ENCODE measurements at regions not wholly inside any gene's neighbourhood (a gene's known extent, or its start where the extent isn't known, plus 50 kb on each side); places are given as distances from the start of the nearest gene placed in this dataset.

DNA sequence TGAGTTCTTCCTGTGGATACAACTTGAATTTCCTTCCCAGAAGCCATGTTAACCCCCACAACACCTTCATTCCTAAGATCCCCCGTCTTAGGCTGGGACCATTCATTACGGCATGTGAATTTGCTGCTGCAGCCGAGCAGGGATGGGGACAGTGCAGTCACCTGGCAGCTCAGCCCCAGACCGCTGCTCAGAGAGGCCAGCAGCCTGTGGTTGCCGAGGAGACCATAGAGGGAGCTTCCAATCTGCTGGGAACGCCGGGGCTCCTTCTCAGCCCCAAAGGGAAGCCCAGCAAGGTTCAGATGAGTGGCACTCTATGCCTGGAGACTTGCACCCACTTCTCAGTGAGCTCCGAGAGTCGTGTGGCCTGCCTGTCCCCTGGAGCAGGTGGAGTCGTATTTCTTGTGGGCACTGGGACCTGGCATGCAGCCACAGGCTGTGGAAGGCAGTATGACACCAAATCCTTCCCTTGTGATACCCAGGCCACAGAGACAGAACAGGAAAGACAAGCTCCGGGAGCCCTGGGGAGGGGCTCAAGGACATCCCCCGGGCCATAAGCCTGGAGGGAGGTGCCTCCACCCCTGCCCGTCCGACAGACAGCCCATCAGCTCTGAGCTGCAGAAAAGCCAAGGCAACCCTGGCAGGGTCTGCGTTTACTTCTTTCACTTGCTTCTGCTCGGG lies 167.3 kb downstream of the FAM43A start:
- DNase-seq (ENCODE audit: low spot score) (no peak), ATAC-seq (no peak)
- intact Hi-C loops (cut with DNase I), result no loop called here

DNA sequence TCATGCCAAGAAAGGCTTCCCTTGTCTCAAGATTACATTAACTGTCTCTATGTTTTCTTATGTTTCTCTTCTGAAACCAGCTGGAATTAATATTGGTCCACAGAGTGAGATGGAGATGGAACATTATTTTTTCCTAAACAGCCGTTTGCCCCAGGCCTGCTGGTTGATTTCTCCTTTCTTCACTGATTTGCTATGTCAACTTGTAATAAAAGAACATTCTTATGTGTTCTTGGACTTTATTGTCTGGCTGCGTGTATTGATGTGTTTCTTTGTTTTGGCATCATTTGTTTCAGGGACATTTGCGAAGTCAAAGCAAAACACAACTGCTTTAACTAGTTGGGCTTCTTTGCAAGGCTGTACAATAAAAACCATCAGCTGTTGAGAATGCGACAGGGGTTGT lies 168.5 kb downstream of the FAM43A start:
- ATAC-seq (no peak), DNase-seq (ENCODE audit: low spot score) (no peak)
- intact Hi-C loops (cut with DNase I), result no loop called here

DNA sequence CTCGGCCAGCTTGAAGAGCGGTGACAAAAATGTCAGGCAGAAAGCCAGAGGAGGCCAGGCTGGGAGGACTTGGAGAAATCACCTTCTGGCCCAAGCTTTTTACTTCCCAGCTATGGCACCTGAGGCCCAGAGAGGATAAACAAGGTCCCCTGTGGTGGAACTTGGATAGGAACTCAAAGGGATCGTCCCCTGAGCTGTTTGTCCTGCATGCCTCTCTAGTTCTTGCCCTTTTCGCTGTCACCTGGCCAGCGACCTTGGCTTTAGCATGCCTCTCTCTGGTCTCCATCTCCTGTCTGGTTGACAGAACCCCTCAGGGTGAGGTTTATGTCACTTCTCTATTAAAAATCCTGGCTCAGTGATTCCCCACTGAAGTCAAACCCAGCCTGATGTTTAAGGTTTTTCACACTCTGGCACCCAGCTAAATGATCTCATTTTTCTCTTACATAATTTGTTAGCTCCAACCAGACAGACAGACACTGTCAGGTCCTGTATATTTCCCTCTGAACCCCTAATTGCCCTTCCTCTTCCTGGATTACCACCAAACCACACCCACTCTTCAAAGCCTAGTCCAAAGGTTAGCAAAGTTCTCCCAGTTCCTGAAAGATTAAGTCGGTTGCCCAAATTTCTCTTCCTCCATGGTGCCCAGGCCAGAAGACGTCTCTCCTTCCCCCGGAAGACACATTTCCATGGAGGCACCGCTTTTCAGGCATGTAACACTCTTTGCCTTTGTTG lies 169.1 kb downstream of the FAM43A start:
- DNase-seq (ENCODE audit: low spot score) (no peak), ATAC-seq (no peak)
- intact Hi-C loops (cut with DNase I), result no loop called here

DNA sequence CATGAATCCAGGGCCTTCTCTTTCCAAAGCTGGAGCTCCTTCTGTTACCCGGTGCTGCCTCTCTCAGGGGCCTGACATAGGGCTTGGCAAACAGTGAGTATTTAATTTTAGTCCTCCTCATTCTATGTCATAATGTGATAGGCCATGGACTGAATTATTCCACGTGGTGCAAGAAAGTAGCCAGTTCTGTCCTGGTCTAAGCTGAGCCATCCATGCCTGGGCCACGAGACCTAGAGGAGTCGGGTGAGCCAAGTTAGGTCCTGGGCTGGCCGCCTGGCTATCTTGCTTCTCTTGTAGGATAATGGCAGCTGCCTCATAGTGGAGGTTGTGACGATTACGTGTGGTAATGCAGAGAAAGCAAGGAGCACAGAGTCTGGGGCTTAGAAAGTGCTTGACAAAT lies 170.6 kb downstream of the FAM43A start:
- ATAC-seq (no peak), DNase-seq (ENCODE audit: low spot score) (no peak)
- intact Hi-C loops (cut with DNase I), result no loop called here

DNA sequence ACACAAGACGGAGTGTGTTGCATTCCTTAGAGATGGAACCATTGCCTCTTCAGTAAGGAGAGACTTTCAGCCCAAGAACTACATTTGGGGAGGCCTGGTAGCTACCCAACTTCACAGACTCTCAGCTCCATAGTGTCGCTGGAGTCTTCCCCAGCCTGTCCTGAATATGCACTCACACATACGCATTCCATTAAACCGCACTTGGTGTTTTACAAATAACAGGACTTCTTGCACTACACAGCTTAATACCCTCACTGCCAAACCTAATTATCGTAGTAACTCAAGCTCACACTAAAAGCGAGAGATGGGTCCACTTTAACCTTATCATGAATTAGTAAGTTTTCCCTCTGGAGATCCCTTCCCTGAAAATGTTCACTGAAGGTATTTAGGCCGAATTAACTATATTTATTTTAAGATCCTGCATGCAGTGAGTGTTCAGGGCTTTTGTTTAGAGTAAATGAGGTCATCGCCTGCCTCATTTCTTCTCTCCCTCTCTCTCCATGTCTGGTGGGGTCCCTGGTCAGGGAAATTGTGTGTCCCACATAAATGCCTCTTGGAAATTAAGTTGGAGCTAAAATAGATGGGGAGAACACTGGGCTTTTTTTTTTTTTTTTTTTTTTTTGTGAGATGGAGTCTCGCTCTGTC lies 171.9 kb downstream of the FAM43A start:
- ATAC-seq (no peak), DNase-seq (ENCODE audit: low spot score) (no peak)
- intact Hi-C loops (cut with DNase I), result no loop called here

DNA sequence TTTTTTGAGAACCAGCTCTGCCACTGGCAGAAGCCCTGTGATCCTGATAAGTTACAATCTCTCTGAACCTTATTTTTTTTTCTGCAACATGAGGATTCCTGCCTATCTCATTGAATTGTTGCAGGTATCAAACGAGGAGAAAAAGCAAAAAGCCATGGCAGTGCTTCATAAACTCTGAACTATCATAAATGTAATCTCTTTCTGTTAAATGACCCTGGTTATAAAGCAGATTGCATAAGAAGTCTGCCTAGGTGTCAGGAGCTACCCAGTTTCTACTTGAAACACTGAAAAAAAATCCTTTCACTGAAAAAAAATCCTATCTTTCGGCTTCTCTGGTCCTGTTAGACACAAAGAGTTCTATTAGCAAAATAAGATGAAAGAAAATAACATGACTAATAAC lies 172.7 kb downstream of the FAM43A start:
- no peak for DNase-seq (ENCODE audit: low spot score)
- no peak for ATAC-seq
- intact Hi-C loops (cut with DNase I), result no loop called here

DNA sequence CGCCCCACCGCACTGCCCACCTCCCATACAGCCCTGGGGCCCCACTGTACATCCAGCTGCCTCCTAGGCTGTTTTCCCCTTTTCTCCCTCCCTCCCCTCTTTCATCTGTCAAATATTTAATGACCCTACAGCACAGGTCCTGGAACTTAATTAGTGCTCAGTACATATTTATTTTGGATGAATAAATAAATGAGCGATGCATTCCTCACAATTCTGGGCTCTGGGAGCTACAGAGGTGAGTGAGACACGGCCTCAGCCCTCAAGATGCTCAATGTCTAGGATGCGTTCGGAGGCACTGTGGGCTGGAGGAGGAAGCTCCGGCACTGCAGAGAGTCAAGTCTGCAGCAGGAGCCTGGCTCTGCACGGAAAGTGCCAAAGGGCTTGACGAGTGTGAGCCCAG lies 175.0 kb downstream of the FAM43A start:
- DNase-seq (ENCODE audit: low spot score) (no peak), ATAC-seq (no peak)
- intact Hi-C loops (cut with DNase I), result no loop called here

DNA sequence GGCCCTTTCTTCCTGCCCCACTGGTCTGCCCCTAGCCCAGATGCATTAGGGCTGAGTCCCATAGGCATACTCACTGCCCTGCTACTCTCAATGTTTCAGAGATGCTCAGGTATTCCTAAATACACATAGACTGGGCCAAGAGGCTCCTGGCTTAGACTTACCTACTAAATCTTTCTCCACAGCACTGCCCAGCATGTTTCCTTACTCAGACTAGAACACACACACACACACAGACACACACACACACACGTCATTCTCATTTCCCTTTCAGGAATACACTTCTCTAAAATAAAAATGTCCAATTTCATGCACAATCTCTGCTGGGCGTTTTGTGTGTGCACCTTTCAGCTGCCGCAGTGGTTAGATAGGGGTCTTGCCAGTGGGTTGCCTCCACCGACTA lies 175.7 kb downstream of the FAM43A start:
- peak; percentile 44 for ATAC-seq

DNA sequence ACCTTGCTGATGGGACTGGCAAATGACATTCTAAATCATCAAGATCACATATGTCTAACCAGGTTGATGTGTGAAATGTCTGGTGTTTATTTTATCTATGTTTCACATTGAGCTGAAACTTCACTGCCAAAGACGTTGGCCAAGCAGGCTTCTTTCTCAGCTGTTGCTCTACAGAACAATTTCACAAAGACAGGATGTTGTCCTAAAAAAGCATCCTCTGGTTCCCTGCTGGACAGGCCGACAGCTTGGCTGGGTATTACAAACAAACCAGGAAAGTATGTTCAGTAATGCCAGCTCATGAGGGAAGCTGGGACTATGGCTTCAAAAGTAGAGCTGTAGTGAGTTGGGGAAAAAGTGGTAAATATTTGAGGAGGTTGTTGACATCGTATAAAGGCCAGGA lies 179.4 kb downstream of the FAM43A start:
- no peak for ATAC-seq
- intact Hi-C loops (cut with DNase I), result no loop called here
- no peak for DNase-seq (ENCODE audit: low spot score)

More for the DNA sequence above, 175.7 kb downstream of the FAM43A start:
- no peak for DNase-seq (ENCODE audit: low spot score)
- intact Hi-C loops (cut with DNase I), result no loop called here

DNA sequence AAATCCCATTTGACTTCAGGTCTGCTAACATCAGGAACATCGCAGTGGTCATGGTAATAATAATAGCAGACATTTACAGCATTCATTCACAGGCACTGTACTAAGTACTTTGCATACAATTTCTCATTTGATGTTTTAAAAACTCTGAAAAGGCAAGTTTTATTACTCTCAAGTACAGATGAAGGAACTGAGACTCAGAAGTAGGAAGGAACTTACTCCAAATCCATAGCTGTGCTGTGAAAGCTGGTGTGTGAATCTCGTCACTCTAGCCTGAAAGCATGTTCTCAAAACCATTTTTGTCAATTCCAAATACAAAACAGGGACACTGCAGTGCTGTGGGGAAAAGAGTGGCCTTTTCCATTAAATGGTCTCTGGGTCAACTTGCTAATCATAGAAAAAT lies 179.9 kb downstream of the FAM43A start:
- ATAC-seq (no peak), DNase-seq (ENCODE audit: low spot score) (no peak)
- intact Hi-C loops (cut with DNase I), result no loop called here

DNA sequence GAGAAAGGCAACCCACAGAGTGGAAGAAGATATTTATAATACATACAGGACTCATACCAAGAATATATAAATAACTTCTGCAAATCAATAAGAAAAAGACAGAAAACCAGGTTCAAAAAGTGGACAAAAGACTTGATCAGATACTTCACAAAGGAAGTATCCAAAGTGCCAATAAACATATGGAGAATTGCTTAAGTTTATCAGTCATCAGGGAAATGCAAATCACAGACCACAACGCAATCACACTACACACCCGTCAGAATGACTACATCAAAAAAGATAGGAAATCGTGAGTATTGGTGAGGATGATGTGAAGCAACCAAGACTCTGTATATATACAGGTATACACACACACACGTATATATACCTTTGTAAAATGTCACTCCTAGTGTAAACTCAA lies 180.6 kb downstream of the FAM43A start:
- no peak for ATAC-seq
- intact Hi-C loops (cut with DNase I), result no loop called here

DNA sequence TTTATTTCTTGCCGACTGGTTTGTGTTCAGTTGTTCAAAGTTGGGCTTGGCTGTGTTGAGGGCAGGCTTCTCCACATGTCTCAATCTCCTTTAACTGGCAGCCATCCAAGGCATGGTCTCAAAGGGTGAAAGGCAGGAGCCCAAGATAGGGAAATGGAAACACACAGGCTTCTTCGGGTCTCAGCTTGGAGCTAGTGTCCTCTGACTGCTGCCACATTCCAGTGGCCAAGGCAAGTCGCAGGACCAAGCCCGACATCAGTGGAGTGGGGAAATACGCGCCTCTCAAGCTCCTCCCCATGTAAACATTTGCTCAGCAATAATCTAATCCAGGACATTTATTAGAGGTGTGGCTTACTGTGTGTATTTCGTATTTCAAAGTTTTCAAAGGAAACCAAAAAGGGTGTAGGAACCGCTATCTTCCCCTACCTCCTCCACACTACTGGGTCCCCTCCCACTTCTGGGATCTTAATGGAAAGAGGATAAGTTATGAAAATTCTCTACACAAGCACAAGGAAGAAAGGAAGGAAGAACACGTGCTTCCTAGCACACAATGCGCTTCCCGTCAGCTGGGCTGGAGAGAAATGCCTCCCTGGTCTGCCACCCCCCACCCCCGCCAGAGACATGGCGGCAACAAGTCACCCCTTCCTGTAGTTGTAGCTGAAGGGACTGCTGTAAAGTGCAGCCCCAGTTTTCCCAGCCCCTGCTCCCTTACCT lies 181.7 kb downstream of the FAM43A start:
- intact Hi-C loops (cut with DNase I), result no loop called here
- DNase-seq (ENCODE audit: low spot score), result no peak
- peak; percentile 21 for ATAC-seq

More for the DNA sequence above, 180.6 kb downstream of the FAM43A start:
- DNase-seq (ENCODE audit: low spot score), result no peak

DNA sequence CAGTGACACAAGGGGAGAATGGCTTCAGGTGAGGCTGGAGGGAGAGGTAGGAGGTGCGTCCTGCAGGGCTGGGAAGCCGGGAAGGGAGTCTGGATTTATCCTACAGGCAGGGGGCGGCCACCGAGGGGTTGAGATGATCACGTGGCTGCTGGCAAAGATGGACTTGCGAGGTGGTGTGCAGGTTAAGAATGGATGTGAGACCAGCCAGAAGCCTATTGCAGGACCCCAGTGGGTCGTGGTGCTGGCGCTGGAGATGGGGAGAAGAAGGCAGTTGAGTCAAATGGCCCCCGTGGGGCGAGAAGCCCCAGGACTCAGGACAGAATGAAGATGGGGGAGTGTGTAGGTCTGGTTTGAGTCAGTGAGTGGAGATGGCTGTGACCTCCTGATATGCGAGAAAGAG lies 183.1 kb downstream of the FAM43A start:
- ATAC-seq (no peak), DNase-seq (ENCODE audit: low spot score) (no peak)
- intact Hi-C loops (cut with DNase I), result no loop called here

DNA sequence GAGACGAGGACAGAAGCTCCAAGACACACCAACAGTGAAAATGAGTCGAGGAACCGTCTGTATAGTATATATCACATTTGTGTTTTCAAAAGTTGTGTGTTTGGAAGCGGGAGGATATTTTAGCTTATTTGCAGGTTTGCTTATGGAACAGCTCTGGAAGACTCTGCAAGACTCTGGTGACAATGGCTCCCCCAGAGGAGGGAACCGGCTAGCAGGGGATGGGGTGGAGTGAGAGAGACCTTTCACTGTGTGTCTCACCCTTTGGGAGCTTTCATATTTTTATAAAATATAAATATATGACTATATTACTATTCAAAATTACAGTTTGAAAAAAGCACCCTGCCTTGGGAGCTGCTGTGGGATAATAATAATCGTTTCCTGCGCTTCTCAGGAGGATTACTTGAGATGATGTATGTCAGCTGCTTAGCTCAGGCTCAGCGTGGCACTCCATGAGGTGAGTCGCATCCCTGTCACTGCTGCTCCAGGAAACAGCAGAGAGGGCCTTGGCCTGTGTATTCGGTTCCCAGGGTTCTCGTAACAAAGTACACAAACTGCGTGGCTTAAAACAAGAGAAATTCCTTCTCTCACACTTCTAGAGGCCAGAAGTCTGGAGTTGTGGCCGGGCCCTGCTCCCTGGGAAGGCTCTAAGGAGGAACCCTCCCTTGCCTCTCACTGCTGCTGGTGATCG lies 183.9 kb downstream of the FAM43A start:
- DNase-seq (ENCODE audit: low spot score), result no peak
- ATAC-seq, result no peak
- intact Hi-C loops (cut with DNase I), result no loop called here

DNA sequence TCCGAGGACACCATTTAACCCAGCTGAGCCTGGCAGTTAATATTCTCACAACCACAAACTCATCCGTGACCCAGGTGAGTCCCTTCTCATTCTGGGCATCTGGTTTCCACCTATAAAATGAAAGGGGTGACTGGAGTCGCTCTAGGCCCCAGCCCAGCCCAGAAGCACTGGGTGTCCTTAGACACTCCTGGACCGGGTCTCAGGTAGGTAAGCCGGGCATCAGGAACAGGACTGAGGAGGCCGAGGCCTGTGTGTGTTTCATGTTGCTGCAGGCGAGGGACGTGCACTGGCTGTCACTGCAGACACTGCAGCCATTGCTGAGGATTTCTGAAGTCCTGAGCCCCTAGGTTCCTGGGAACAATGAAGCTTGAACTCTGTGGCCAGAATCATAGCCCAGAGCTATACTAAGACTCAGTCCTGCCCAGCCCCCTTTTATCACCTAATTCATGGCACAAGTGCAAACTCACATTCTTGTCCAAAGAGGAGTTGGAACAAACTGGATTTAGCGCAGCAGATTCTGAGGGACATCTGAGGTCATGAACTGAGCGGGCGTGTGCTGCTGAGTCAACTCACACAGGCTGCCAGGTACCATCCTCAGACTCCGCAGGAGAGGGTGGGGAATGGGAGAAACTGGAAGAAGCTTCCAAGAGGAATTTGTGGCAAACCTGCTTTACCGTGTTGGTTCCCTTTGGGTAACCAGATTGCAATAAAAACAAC lies 184.9 kb downstream of the FAM43A start:
- ATAC-seq (peak; percentile 32), DNase-seq (ENCODE audit: low spot score) (no peak)
- intact Hi-C loops (cut with DNase I), result no loop called here

DNA sequence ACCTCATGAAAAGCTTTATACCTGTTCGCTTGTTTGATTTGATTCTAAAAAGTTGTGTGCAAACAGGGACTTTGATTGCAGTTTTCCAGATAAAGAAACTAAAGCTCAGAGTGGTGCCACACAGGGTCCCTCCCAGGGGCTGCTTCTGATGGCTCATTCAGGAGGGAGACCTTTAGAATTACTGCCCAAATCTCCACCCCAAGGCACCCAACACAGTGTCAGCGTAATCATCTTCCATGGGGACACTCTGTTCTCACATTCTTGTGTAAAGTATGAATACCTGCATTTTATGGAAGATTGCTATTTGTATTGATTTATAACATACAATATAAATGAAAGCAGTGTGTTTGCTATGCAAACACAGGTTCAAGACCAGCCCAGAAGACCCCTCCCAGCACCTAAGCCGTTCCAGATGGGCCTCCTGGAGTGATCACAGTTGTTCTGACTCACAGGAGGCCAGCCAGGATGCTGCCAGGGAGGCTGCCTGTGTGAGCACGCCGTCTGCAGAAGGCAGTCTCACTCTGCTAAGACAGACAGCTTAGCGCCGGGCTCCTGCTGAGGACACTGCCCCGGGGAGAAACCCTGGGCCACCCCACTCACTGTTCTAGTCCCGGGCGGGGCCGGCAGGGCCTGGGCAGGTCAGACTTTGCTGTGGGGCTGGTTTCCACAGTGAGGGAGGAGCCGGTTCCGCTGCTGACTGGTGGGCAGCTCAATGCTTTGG lies 185.6 kb downstream of the FAM43A start:
- intact Hi-C loops (cut with DNase I), result no loop called here
- DNase-seq (ENCODE audit: low spot score) (peak; percentile 69), ATAC-seq (peak; percentile 74)

DNA sequence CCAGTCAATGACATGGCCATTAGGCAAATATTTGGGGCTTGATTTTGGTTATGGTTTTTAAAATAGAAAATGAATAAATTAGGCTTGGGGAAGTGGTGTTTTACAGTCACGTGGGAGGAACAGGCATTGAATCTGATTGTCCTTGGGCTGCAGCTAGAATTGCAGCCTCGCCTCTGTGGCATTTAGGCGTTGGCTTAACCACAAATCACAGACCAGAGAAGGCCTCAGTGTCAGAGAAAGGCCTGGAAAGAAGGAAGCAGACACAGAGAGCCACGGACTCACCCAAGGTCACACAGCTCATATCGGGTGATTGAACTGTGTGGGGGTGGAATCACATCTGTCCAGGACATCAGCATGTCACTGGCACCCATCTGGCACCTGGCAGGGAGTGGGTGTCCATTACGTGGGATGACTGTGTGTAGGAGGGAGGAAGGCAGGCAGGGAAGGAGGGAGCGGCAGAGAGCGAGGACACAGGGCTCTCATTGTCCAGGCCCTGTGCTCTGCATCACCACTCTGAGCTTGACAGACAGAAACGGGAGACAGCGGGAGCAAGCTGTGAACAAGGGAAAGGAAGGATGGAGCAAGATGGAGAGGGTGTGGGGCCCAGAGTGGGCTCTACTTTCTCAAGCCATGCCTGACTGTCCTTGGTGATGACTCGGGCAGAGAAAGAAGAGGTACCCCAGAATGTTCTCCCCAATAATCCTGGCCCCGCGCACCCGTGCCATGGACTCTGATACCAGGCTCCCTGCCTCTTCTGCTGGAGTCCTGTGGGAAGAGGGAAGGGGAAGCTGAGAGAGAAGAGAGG lies 186.4 kb downstream of the FAM43A start:
- DNase-seq (ENCODE audit: low spot score) (no peak), ATAC-seq (peak; percentile 5)
- intact Hi-C loops (cut with DNase I), result no loop called here
